ENCODE measurements at regions not wholly inside any gene's neighbourhood (a gene's known extent, or its start where the extent isn't known, plus 50 kb on each side); places are given as distances from the start of the nearest gene placed in this dataset.
"Not testable (repeated sequence)": the region's sequence is repeated elsewhere in the genome, so short reads cannot be mapped to it uniquely, and the experiment has no call there.

GRCh38 chr6:86380571-86381125 lies 556.7 kb upstream of the HTR1E start:
- TF ChIP-seq, protein P1, sequence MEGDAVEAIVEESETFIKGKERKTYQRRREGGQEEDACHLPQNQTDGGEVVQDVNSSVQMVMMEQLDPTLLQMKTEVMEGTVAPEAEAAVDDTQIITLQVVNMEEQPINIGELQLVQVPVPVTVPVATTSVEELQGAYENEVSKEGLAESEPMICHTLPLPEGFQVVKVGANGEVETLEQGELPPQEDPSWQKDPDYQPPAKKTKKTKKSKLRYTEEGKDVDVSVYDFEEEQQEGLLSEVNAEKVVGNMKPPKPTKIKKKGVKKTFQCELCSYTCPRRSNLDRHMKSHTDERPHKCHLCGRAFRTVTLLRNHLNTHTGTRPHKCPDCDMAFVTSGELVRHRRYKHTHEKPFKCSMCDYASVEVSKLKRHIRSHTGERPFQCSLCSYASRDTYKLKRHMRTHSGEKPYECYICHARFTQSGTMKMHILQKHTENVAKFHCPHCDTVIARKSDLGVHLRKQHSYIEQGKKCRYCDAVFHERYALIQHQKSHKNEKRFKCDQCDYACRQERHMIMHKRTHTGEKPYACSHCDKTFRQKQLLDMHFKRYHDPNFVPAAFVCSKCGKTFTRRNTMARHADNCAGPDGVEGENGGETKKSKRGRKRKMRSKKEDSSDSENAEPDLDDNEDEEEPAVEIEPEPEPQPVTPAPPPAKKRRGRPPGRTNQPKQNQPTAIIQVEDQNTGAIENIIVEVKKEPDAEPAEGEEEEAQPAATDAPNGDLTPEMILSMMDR (conservative IDR thresholded peaks at IDR 0.05; ENCODE audit: low read depth, low read length): no peak
- no peak overlapping the region for H3K4me3 ChIP-seq (ENCODE audit: low read depth, low read length)
- DNase-seq (ENCODE audit: low read depth): no peak

DNA sequence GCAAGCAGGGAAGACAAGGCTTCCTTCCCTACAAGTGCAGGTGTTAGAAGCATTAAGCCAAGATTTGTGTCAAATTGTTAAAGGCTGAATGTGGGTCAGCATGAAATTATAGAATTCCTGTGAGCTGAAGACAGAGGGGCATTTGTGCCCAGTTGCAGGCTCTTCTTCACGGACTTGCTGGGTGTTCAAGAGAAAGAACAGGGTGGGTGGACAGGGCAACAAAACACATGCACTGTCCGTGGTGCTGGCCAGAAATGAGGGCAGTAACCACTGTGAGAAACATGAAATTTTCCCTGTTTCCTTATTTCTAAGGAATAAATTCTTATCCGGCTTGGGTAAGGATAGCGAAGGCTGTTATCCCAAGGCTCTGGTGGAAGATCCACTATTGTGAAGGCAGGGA lies 579.5 kb upstream of the HTR1E start:
- TF ChIP-seq, protein P1 (conservative IDR thresholded peaks at IDR 0.05; ENCODE audit: low read depth, low read length): no peak
- no peak for DNase-seq (ENCODE audit: low read depth)
- no peak overlapping the region for H3K4me3 ChIP-seq (ENCODE audit: low read depth, low read length)

DNA sequence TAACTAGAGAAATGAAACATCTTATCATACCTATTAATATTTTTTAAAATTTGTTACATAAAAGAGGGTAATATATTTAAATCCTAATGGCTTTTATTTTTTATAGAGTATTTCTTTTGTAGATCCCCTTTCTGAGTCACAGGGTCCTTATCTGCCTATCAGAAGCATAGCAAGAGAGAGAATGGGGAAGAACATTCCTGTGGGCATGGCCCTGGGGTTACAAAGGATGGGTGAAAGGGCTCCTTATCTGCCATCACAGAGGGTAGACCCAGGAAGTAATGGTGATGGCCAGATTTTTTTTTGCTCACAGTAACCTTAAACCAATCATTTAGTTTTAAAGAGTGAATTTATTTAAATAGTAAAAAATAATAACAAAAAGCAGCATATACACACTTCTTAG lies 582.1 kb upstream of the HTR1E start:
- H3K4me3 ChIP-seq (ENCODE audit: low read depth, low read length): no peak overlapping the region
- no peak for DNase-seq (ENCODE audit: low read depth)
- TF ChIP-seq, protein P1 (conservative IDR thresholded peaks at IDR 0.05; ENCODE audit: low read depth, low read length): no peak

- DNase-seq (ENCODE audit: low read depth): no peak
- no peak overlapping the region for H3K4me3 ChIP-seq (ENCODE audit: low read depth, low read length)
- TF ChIP-seq, protein P1 (conservative IDR thresholded peaks at IDR 0.05; ENCODE audit: low read depth, low read length): no peak
These were observed 605.4 kb upstream of the HTR1E start for GRCh38 chr6:86331919-86332318.

DNA sequence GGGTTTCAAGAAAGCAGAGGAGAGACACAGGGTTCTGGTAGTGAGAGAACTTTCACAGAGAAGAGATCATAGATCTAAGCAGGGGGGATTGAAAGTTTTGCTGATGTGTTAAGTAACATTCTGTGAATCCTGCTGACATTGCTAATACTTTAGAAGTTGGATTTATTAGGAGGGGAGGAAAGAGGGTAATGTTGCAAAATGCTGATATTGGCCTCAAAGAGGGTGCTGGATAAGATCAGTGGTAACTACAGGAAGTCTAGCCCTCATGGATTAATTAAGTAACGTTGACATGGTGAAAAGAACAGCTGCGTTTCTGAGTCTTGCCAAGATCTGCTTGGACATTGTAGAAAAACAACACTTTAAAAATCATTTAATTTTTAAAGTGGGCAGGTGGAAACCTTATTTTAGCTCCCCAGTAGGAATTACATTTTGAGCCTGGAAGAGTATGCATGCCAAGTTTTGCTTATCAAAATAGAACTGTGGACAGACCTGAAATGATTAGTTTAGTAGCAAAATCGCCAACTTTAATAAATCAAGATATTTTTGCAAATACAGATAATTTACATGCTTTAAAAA lies 606.0 kb upstream of the HTR1E start:
- no peak overlapping the region for H3K4me3 ChIP-seq (ENCODE audit: low read depth, low read length)
- no peak for DNase-seq (ENCODE audit: low read depth)
- TF ChIP-seq, protein P1 (conservative IDR thresholded peaks at IDR 0.05; ENCODE audit: low read depth, low read length): no peak

DNA sequence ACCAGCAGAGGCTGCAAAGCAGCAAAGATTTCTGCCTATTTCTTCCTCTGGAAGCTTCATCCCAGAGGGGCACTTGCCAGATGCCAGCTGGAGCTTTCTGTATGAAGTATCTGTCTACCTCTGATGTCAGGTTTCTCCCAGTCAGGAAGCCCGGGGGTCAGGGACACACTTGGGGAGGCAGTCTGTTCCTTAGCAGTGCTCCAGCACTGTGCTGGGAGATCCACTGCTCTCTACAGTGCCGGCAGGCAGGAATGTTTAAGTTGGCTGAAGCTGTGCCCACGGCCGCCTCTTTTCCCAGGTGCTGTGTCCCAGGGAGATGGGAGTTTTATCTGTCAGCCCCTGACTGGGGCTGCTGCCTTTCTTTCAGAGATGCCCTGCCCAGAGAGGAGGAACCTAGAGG lies 631.1 kb upstream of the HTR1E start:
- TF ChIP-seq, protein P1 (conservative IDR thresholded peaks at IDR 0.05; ENCODE audit: low read depth, low read length): no peak
- H3K4me3 ChIP-seq (ENCODE audit: low read depth, low read length): no peak overlapping the region
- DNase-seq (ENCODE audit: low read depth): no peak

DNA sequence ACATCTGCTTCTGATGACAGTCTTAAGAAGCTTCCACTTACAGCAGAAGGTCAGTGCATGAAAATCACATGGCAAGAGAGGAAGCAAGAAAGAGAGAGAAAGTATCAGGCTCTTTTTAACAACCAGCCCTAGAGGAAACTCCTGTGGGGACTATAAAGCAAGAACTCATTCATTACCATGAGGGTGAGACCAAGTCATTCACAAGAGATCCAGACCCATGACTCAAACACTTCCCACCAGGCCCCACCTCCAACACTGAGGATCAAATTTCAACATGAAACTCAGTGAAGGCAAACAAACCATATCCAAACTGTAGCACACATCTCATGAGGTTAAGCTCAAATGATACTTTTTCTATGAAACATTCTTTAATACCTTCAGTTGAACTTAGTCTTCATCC lies 643.2 kb upstream of the SYNCRIP start:
- DNase-seq (ENCODE audit: low read depth): no peak
- no peak overlapping the region for H3K4me3 ChIP-seq (ENCODE audit: low read depth, low read length)
- TF ChIP-seq, protein P1 (conservative IDR thresholded peaks at IDR 0.05; ENCODE audit: low read depth, low read length): no peak

DNA sequence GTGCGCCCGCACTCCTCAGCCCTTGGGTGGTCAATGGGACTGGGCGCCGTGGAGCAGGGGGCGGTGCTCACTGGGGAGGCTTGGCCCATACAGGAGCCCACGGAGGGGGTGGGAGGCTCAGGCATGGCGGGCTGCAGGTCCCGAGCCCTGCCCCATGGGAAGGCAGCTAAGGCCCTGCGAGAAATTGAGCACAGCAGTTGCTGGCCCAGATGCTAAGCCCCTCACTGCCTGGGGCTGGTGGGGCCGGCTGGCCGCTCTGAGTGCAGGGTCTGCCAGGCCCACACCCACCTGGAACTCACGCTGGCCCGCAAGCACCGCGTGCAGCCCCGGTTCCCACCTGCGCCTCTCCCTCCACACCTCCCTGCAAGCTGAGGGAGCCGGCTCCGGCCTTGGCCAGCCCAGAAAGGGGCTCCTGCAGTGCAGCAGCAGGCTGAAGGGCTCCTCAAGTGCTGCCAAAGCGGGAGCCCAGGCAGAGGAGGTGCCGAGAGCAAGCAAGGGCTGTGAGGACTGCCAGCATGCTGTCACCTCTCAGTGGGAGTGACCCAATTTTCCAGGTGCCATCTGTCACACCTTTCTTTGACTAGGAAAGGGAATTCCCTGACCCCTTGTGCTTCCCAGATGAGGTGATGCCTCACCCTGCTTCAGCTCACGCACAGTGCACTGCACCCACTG lies 642.3 kb upstream of the SYNCRIP start:
- H3K4me3 ChIP-seq (ENCODE audit: low read depth, low read length); DNase-seq (ENCODE audit: low read depth): not testable (repeated sequence)

- not testable (repeated sequence) for DNase-seq (ENCODE audit: low read depth)
These were observed 640.9 kb upstream of the SYNCRIP start for GRCh38 chr6:86283596-86283995.

More at GRCh38 chr6:86283596-86283995, 640.9 kb upstream of the SYNCRIP start:
- H3K4me3 ChIP-seq (ENCODE audit: low read depth, low read length): not testable (repeated sequence)

Data from choroid plexus epithelial cell (primary cell).